HEK293 (cell line): ENCODE measurements at regions not wholly inside any gene's neighbourhood (a gene's known extent, or its start where the extent isn't known, plus 50 kb on each side); places are given as distances from the start of the nearest gene placed in this dataset.

Experiments used
- YY1 ChIP-seq: fragments of 450-650 bp; formaldehyde crosslinking; IDR thresholded peaks from 2 replicates; pipeline ENCODE4 v1.5.1; 2018; ENCODE audit warnings: missing biosample characterization, missing genetic modification characterization
- ZNF155 ChIP-seq: fragments of 450-650 bp; formaldehyde crosslinking; IDR thresholded peaks from 2 replicates; pipeline ENCODE4 v1.5.1; 2016; ENCODE audit warnings: missing biosample characterization, missing genetic modification characterization
- ZNF211 ChIP-seq: fragments of 450-650 bp; formaldehyde crosslinking; IDR thresholded peaks from 2 replicates; pipeline ENCODE4 v1.5.1; 2016; ENCODE audit warnings: low read depth, missing biosample characterization, missing genetic modification characterization
- ZNF311 ChIP-seq: fragments of 450-650 bp; formaldehyde crosslinking; IDR thresholded peaks from 2 replicates; pipeline ENCODE4 v1.5.1; 2017; ENCODE audit warnings: missing biosample characterization, missing genetic modification characterization, borderline replicate concordance
- ZNF629 ChIP-seq: fragments of 450-650 bp; formaldehyde crosslinking; IDR thresholded peaks from 2 replicates; pipeline ENCODE4 v1.5.1; 2017; ENCODE audit warnings: missing biosample characterization, missing genetic modification characterization
- ZNF664 ChIP-seq: fragments of 450-650 bp; formaldehyde crosslinking; IDR thresholded peaks from 2 replicates; pipeline ENCODE4 v1.5.1; 2016; ENCODE audit warnings: missing biosample characterization, missing genetic modification characterization
- ZNF777 ChIP-seq: fragments of 450-650 bp; formaldehyde crosslinking; IDR thresholded peaks from 2 replicates; pipeline ENCODE4 v1.5.1; 2017; ENCODE audit warnings: missing biosample characterization, missing genetic modification characterization, borderline replicate concordance
- TF ChIP-seq, protein P1 (sequence below): fragments of 450-650 bp; formaldehyde crosslinking; IDR thresholded peaks from 2 replicates; pipeline ENCODE4 v1.5.1; 2016; ENCODE audit warnings: missing biosample characterization, missing genetic modification characterization
- TF ChIP-seq, protein P2 (sequence below): fragments of 450-650 bp; formaldehyde crosslinking; IDR thresholded peaks from 2 replicates; pipeline ENCODE4 v1.5.1; 2016; ENCODE audit warnings: missing biosample characterization, missing genetic modification characterization
- TF ChIP-seq, protein P3 (sequence below): fragments of 450-650 bp; formaldehyde crosslinking; IDR thresholded peaks from 2 replicates; pipeline ENCODE4 v1.5.1; 2016; ENCODE audit warnings: missing biosample characterization, missing genetic modification characterization

DNA sequence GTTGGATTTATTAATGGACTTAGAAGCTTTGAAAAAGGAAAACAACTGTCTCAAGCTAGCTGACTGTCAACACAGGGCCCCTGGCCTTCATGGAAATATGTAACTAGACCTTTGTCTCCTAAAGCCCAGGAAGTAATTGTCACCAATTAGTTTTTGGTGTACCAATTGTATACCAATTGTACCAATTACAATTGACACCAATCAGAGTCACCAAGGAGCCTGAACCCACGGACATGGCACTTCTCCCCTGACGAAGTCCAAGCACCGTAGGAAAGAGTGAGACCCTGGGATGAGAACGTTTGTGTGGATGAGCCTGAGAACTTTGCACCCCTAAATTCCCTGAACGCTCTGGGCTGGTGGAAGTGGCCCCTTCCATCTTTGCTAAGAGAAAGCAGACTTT lies 129.0 kb downstream of the ENGASE start:
- TF ChIP-seq ZNF211 (no peak), ZNF629 (tag by site-specific recombination) (no peak), YY1 (no peak), ZNF311 (tag by site-specific recombination) (no peak), ZNF155 (tag by site-specific recombination) (no peak), ZNF777 (tag by site-specific recombination) (no peak), ZNF664 (no peak)
- TF ChIP-seq, protein P1, sequence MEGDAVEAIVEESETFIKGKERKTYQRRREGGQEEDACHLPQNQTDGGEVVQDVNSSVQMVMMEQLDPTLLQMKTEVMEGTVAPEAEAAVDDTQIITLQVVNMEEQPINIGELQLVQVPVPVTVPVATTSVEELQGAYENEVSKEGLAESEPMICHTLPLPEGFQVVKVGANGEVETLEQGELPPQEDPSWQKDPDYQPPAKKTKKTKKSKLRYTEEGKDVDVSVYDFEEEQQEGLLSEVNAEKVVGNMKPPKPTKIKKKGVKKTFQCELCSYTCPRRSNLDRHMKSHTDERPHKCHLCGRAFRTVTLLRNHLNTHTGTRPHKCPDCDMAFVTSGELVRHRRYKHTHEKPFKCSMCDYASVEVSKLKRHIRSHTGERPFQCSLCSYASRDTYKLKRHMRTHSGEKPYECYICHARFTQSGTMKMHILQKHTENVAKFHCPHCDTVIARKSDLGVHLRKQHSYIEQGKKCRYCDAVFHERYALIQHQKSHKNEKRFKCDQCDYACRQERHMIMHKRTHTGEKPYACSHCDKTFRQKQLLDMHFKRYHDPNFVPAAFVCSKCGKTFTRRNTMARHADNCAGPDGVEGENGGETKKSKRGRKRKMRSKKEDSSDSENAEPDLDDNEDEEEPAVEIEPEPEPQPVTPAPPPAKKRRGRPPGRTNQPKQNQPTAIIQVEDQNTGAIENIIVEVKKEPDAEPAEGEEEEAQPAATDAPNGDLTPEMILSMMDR (tag by site-specific recombination), result no peak
- TF ChIP-seq, protein P2, sequence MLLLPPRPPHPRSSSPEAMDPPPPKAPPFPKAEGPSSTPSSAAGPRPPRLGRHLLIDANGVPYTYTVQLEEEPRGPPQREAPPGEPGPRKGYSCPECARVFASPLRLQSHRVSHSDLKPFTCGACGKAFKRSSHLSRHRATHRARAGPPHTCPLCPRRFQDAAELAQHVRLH (tag by site-specific recombination), result no peak
- TF ChIP-seq, protein P3, sequence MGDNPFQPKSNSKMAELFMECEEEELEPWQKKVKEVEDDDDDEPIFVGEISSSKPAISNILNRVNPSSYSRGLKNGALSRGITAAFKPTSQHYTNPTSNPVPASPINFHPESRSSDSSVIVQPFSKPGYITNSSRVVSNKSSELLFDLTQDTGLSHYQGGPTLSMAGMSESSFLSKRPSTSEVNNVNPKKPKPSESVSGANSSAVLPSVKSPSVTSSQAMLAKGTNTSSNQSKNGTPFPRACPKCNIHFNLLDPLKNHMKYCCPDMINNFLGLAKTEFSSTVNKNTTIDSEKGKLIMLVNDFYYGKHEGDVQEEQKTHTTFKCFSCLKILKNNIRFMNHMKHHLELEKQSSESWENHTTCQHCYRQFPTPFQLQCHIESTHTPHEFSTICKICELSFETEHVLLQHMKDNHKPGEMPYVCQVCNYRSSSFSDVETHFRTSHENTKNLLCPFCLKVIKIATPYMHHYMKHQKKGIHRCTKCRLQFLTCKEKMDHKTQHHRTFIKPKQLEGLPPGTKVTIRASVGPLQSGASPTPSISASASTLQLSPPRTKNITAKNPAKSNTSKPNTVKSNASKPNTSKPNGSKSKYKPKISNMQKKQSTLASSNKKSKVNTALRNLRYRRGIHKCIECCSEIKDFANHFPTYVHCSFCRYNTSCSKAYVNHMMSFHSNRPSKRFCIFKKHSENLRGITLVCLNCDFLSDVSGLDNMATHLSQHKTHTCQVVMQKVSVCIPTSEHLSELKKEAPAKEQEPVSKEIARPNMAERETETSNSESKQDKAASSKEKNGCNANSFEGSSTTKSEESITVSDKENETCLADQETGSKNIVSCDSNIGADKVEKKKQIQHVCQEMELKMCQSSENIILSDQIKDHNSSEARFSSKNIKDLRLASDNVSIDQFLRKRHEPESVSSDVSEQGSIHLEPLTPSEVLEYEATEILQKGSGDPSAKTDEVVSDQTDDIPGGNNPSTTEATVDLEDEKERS, result no peak
